GM23338 (cell line): ENCODE measurements at regions not wholly inside any gene's neighbourhood (a gene's known extent, or its start where the extent isn't known, plus 50 kb on each side); places are given as distances from the start of the nearest gene placed in this dataset.
A peak's percentile ranks its signal among the peaks of the same experiment; 100 is the strongest.

Source experiments
- ATAC-seq: fragments of 200-7000 bp; cut with Tn5 transposase; 3 replicates; pipeline ENCODE4 v1.9.1; 2020
- DNase-seq: peaks from one replicate; pipeline ENCODE4 v3.0.0-alpha.2; 2015; ENCODE audit warnings: low spot score
- H2AFZ ChIP-seq: fragments of 200-600 bp; sonication (generic); 2 replicates; pipeline ENCODE4 v1.8.0; 2016; ENCODE audit warnings: antibody characterized with exemption, mild to moderate bottlenecking, moderate library complexity
- H3F3A ChIP-seq: fragments of 200-600 bp; sonication (generic); replicated peaks from 2 replicates; pipeline ENCODE4 v1.8.0; 2017; ENCODE audit warnings: antibody characterized with exemption, mixed run types, low read depth
- H3K27ac ChIP-seq: fragments of 200-600 bp; sonication (generic); 2 replicates; pipeline ENCODE4 v1.6.1; 2016; ENCODE audit warnings: low read depth
- H3K27me3 ChIP-seq: fragments of 200-600 bp; sonication (generic); 2 replicates; pipeline ENCODE4 v1.8.0; 2016; ENCODE audit warnings: mild to moderate bottlenecking, mixed run types, moderate library complexity; ENCODE audit not compliant: insufficient read depth
- H3K36me3 ChIP-seq: fragments of 200-600 bp; sonication (generic); 2 replicates; pipeline ENCODE4 v1.8.0; 2016; ENCODE audit warnings: mild to moderate bottlenecking; ENCODE audit not compliant: insufficient read depth
- H3K4me1 ChIP-seq: fragments of 200-600 bp; sonication (generic); 2 replicates; pipeline ENCODE4 v1.8.0; 2016; ENCODE audit warnings: mild to moderate bottlenecking, moderate library complexity; ENCODE audit not compliant: insufficient read depth
- H3K4me2 ChIP-seq: fragments of 200-600 bp; sonication (generic); 2 replicates; pipeline ENCODE4 v1.7.1; 2017; ENCODE audit warnings: mixed run types
- H3K4me3 ChIP-seq: fragments of 200-600 bp; sonication (generic); 2 replicates; pipeline ENCODE4 v1.6.1; 2016; ENCODE audit warnings: mixed run types
- H3K79me2 ChIP-seq: fragments of 200-600 bp; sonication (generic); replicated peaks from 2 replicates; pipeline ENCODE4 v1.8.0; 2017; ENCODE audit warnings: mild to moderate bottlenecking; ENCODE audit not compliant: insufficient read depth
- H3K9me2 ChIP-seq: fragments of 200-600 bp; sonication (generic); 2 replicates; pipeline ENCODE4 v1.8.0; 2017; ENCODE audit not compliant: insufficient read depth
- H4K20me1 ChIP-seq: fragments of 200-600 bp; sonication (generic); replicated peaks from 2 replicates; pipeline ENCODE4 v1.8.0; 2017; ENCODE audit warnings: mild to moderate bottlenecking; ENCODE audit not compliant: insufficient read depth
- H3K27ac Mint-ChIP-seq: 2 replicates; pipeline ENCODE4 v1.8.0; 2020; ENCODE audit warnings: inconsistent platforms, mild to moderate bottlenecking, moderate library complexity, mixed read lengths
- H3K27me3 Mint-ChIP-seq: 3 replicates; pipeline ENCODE4 v1.8.0; 2022; ENCODE audit warnings: low read depth, mild to moderate bottlenecking, moderate library complexity, mixed read lengths, inconsistent platforms; ENCODE audit not compliant: insufficient read depth, poor library complexity
- H3K36me3 Mint-ChIP-seq: 3 replicates; pipeline ENCODE4 v1.8.0; 2021; ENCODE audit warnings: low read depth, mild to moderate bottlenecking, inconsistent platforms, moderate library complexity, mixed read lengths
- H3K4me1 Mint-ChIP-seq: 3 replicates; pipeline ENCODE4 v1.8.0; 2020; ENCODE audit warnings: mild to moderate bottlenecking, inconsistent platforms, mixed read lengths
- H3K4me3 Mint-ChIP-seq: 3 replicates; pipeline ENCODE4 v1.8.0; 2021; ENCODE audit warnings: moderate library complexity, mild to moderate bottlenecking, inconsistent platforms, mixed read lengths
- H3K9me3 Mint-ChIP-seq: 3 replicates; pipeline ENCODE4 v1.8.0; 2020; ENCODE audit warnings: moderate library complexity, mild to moderate bottlenecking, inconsistent platforms, mixed read lengths
- ETS1 ChIP-seq: IDR thresholded peaks from 2 replicates; pipeline ENCODE4 v1.6.1; 2016; ENCODE audit warnings: antibody characterized with exemption
- EZH2 ChIP-seq: fragments of 200-600 bp; sonication (generic); IDR thresholded peaks from one replicate; pipeline ENCODE4 v1.8.0; 2017; ENCODE audit warnings: antibody characterized with exemption, mild to moderate bottlenecking, low read depth; ENCODE audit not compliant: unreplicated experiment
- JUNB ChIP-seq: IDR thresholded peaks from one replicate; pipeline ENCODE4 v1.6.1; 2016; ENCODE audit warnings: antibody characterized with exemption; ENCODE audit not compliant: unreplicated experiment
- NANOG ChIP-seq: IDR thresholded peaks from 2 replicates; pipeline ENCODE4 v1.6.1; 2016; ENCODE audit warnings: antibody characterized with exemption, borderline replicate concordance
- POLR2AphosphoS5 ChIP-seq: IDR thresholded peaks from 2 replicates; pipeline ENCODE4 v1.6.1; 2016; ENCODE audit warnings: antibody characterized with exemption, low read depth
- ZNF114 ChIP-seq: fragments of 250-450 bp; sonication (Bioruptor Pico); IDR thresholded peaks from 2 replicates; pipeline ENCODE4 v1.5.0; 2020; ENCODE audit warnings: mild to moderate bottlenecking, moderate library complexity
- ZNF331 ChIP-seq: fragments of 250-450 bp; sonication (Bioruptor Pico); IDR thresholded peaks from 2 replicates; pipeline ENCODE4 v1.5.0; 2020; ENCODE audit warnings: low read depth, mild to moderate bottlenecking, moderate library complexity
- TF ChIP-seq, protein P1 (sequence below), 2 experiments: fragments of 200-600 bp in 1 of 2; sonication (generic) in 1 of 2; conservative IDR thresholded peaks; 2 replicates each; pipeline versions ENCODE4 v1.5.1 to v1.6.1; 2016 to 2017; ENCODE audit warnings: antibody characterized with exemption in 2 of 2, low read depth in 2 of 2, mild to moderate bottlenecking in 2 of 2, moderate library complexity in 1 of 2

DNA sequence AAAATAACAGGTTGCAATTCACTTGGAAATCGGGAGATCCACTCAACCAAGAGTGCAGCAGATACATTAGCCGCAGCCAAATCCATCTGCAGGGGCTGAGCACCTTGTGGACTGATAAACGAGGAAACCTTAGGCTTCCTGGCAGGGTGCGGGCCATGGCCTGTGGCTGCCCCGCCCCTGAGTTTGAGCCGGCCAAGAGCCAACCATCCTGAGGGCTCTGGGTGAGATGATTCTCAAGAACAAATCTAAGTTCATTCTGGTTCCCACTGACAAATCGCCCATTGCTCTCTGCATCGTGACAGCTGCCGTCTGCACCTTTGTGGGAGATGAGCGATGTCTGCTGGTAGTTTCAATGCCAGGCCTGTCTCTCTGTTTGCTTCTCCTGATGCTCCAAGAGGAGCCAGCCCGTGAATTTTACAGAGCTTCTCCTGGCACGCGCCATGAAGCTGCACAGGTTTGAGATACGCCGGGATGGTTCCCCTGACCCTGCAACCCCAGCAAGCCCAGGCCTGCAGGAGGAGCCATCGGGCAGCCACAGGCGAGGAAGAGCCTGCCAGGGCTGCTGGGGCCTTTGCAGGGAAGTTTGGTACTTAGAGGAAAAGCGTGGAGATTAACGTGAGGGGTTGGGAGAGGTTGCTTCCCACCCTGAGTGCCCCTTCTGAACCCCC, 154.0 kb downstream of the OLFM1 start:
- ATAC-seq (peak; percentile 90), DNase-seq (peak; percentile 58)
- H3K27me3 ChIP-seq, result no peaks in the 10 kb centered on the region
- H3K36me3 Mint-ChIP-seq, result no peaks in the 10 kb centered on the region
- H3K27me3 Mint-ChIP-seq, result peaks cover 11% of the 10 kb centered on the region
- no peaks in the 10 kb centered on the region for H3K79me2 ChIP-seq
- peaks cover 8% of the 10 kb centered on the region for H3K4me1 Mint-ChIP-seq
- no peaks in the 10 kb centered on the region for H3F3A ChIP-seq
- H3K4me1 ChIP-seq, result no peaks in the 10 kb centered on the region
- no peaks in the 10 kb centered on the region for H3K36me3 ChIP-seq
- no peak overlapping the region for H3K4me2 ChIP-seq
- no peak overlapping the region for H3K27ac ChIP-seq
- no peak overlapping the region for H3K4me3 Mint-ChIP-seq
- H3K4me3 ChIP-seq, result no peak overlapping the region
- H3K9me3 Mint-ChIP-seq, result no peaks in the 10 kb centered on the region
- H2AFZ ChIP-seq, result peak overlapping the region; percentile 76; the same call in 1 of the 2 replicates
- TF ChIP-seq, protein P1, sequence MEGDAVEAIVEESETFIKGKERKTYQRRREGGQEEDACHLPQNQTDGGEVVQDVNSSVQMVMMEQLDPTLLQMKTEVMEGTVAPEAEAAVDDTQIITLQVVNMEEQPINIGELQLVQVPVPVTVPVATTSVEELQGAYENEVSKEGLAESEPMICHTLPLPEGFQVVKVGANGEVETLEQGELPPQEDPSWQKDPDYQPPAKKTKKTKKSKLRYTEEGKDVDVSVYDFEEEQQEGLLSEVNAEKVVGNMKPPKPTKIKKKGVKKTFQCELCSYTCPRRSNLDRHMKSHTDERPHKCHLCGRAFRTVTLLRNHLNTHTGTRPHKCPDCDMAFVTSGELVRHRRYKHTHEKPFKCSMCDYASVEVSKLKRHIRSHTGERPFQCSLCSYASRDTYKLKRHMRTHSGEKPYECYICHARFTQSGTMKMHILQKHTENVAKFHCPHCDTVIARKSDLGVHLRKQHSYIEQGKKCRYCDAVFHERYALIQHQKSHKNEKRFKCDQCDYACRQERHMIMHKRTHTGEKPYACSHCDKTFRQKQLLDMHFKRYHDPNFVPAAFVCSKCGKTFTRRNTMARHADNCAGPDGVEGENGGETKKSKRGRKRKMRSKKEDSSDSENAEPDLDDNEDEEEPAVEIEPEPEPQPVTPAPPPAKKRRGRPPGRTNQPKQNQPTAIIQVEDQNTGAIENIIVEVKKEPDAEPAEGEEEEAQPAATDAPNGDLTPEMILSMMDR (conservative IDR thresholded peaks at IDR 0.05; ENCODE audit: low read depth in 2 of 2), result peak; percentile 36 to 65
- no peak for TF ChIP-seq JUNB
- H3K9me2 ChIP-seq, result no peaks in the 10 kb centered on the region
- no peaks in the 10 kb centered on the region for H4K20me1 ChIP-seq
- no peak overlapping the region for H3K27ac Mint-ChIP-seq

DNA sequence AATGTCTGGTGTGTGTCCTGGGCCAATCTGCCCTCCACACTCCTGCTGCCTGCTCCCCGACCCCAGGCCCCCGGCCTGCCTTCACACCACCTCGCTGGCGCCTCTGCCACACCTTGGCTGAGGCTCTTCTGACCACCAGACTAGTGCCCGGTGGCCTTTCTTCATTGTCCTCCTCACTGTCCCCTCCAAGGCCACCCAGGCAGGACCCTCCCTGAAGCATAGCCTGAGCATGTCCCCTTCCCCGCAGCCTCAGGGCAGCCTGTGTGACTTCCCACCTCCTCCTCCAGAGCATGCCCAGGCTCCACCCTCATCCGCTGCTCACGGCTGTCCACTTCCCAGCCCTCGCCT, 154.6 kb downstream of the OLFM1 start:
- H3K9me3 Mint-ChIP-seq, result no peaks in the 10 kb centered on the region
- H3K4me3 Mint-ChIP-seq, result no peak overlapping the region
- TF ChIP-seq, protein P1 (conservative IDR thresholded peaks at IDR 0.05; ENCODE audit: low read depth in 2 of 2), result no peak
- TF ChIP-seq EZH2, result no peak
- Histone ChIP-seq H3K79me2 (no peaks in the 10 kb centered on the region), H3K27ac (no peak overlapping the region), H3F3A (no peaks in the 10 kb centered on the region), H3K4me1 (no peaks in the 10 kb centered on the region), H4K20me1 (no peaks in the 10 kb centered on the region), H3K36me3 (no peaks in the 10 kb centered on the region), H3K9me2 (no peaks in the 10 kb centered on the region), H3K4me2 (no peak overlapping the region), H3K27me3 (no peaks in the 10 kb centered on the region), H2AFZ (no peak overlapping the region), H3K4me3 (no peak overlapping the region)
- H3K27ac Mint-ChIP-seq, result no peak overlapping the region
- DNase-seq (no peak), ATAC-seq (peak; percentile 16)
- H3K27me3 Mint-ChIP-seq, result peaks cover 12% of the 10 kb centered on the region
- peaks cover 8% of the 10 kb centered on the region for H3K4me1 Mint-ChIP-seq
- no peaks in the 10 kb centered on the region for H3K36me3 Mint-ChIP-seq

- Histone ChIP-seq H3K9me2 (no peaks in the 10 kb centered on the region), H3K4me2 (no peak overlapping the region), H2AFZ (no peak overlapping the region), H3K27me3 (no peaks in the 10 kb centered on the region), H4K20me1 (no peaks in the 10 kb centered on the region), H3F3A (no peaks in the 10 kb centered on the region), H3K27ac (no peak overlapping the region), H3K4me3 (no peak overlapping the region), H3K36me3 (no peaks in the 10 kb centered on the region), H3K4me1 (no peaks in the 10 kb centered on the region), H3K79me2 (no peaks in the 10 kb centered on the region)
- DNase-seq (no peak), ATAC-seq (no peak)
- TF ChIP-seq ZNF114 (CRISPR knock-in tag), result no peak
- TF ChIP-seq EZH2, result no peak
- TF ChIP-seq ETS1, result no peak
- no peak for TF ChIP-seq JUNB
- no peak for TF ChIP-seq NANOG
- TF ChIP-seq POLR2AphosphoS5, result no peak
- TF ChIP-seq ZNF331 (CRISPR knock-in tag), result no peak
- TF ChIP-seq, protein P1 (conservative IDR thresholded peaks at IDR 0.05; ENCODE audit: low read depth in 2 of 2), result no peak
- H3K9me3 Mint-ChIP-seq, result no peaks in the 10 kb centered on the region
- peaks cover 13% of the 10 kb centered on the region for H3K27me3 Mint-ChIP-seq
- no peak overlapping the region for H3K4me3 Mint-ChIP-seq
- H3K36me3 Mint-ChIP-seq, result no peaks in the 10 kb centered on the region
- no peak overlapping the region for H3K27ac Mint-ChIP-seq
- peaks cover 8% of the 10 kb centered on the region for H3K4me1 Mint-ChIP-seq
These were observed 154.9 kb downstream of the OLFM1 start for GRCh38 chr9:135242406-135242805.
